ENCODE measurements at regions not wholly inside any gene's neighbourhood (a gene's known extent, or its start where the extent isn't known, plus 50 kb on each side); places are given as distances from the start of the nearest gene placed in this dataset.

DNA sequence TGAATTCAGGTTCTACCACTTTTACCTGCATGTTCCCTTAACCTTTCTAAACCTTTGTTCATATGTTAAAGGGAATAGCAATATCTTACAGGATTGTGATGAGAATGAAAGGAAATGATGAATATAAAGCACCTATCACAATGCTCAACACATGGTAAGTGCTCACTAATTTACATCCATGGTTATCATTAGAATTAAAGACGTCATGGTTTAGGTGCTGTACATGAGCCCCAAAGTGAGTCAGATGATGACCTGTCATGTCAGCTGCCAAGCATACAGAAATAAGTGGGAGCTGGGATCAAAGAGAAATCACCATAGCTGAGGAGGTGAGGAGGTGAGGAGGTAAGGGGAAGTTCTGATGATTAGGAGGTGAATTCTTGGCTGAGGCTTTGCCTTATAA is 135.9 kb upstream of the ATP2B1 start:
- no peak overlapping the region for H3K9ac ChIP-seq (ENCODE audit: low read length)
- H3K4me1 ChIP-seq (ENCODE audit: insufficient read depth, low read length): no peaks in the 10 kb centered on the region
- no peak overlapping the region for H3K4me3 Mint-ChIP-seq (ENCODE audit: unreplicated experiment)
- TF ChIP-seq EZH2 (IDR thresholded peaks at IDR 0.05; ENCODE audit: insufficient read depth, low read length): no peak
- TF ChIP-seq, protein P1, sequence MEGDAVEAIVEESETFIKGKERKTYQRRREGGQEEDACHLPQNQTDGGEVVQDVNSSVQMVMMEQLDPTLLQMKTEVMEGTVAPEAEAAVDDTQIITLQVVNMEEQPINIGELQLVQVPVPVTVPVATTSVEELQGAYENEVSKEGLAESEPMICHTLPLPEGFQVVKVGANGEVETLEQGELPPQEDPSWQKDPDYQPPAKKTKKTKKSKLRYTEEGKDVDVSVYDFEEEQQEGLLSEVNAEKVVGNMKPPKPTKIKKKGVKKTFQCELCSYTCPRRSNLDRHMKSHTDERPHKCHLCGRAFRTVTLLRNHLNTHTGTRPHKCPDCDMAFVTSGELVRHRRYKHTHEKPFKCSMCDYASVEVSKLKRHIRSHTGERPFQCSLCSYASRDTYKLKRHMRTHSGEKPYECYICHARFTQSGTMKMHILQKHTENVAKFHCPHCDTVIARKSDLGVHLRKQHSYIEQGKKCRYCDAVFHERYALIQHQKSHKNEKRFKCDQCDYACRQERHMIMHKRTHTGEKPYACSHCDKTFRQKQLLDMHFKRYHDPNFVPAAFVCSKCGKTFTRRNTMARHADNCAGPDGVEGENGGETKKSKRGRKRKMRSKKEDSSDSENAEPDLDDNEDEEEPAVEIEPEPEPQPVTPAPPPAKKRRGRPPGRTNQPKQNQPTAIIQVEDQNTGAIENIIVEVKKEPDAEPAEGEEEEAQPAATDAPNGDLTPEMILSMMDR (IDR thresholded peaks at IDR 0.05; ENCODE audit: insufficient read depth, low read depth, low read length): no peak
- H3K36me3 ChIP-seq (ENCODE audit: insufficient read depth, low read length): no peaks in the 10 kb centered on the region
- H3K27ac ChIP-seq (ENCODE audit: low read depth, low read length): no peak overlapping the region
- no peak overlapping the region for H3K4me3 ChIP-seq (ENCODE audit: insufficient read depth, low read depth, low read length)
- no peaks in the 10 kb centered on the region for H3K4me1 Mint-ChIP-seq (ENCODE audit: low read depth, unreplicated experiment)
- H3K27ac Mint-ChIP-seq (ENCODE audit: unreplicated experiment): no peak overlapping the region
- no peaks in the 10 kb centered on the region for H3K27me3 ChIP-seq (ENCODE audit: insufficient read depth, low read length)
- no peak overlapping the region for H3K4me2 ChIP-seq (ENCODE audit: low read length)
- H3K36me3 Mint-ChIP-seq (ENCODE audit: low read depth, unreplicated experiment): no peaks in the 10 kb centered on the region
- no peaks in the 10 kb centered on the region for H3K9me3 ChIP-seq (ENCODE audit: insufficient read depth, low read depth, low read length)
- H3K79me2 ChIP-seq (ENCODE audit: insufficient read depth, low read length): no peaks in the 10 kb centered on the region
- no peak for FAIRE-seq
- peaks cover 3% of the 10 kb centered on the region for H3K27me3 Mint-ChIP-seq (ENCODE audit: low read depth, unreplicated experiment)
- no peaks in the 10 kb centered on the region for H3K9me3 Mint-ChIP-seq (ENCODE audit: unreplicated experiment)
- no peak for DNase-seq (ENCODE audit: low read depth)
- no peak overlapping the region for H2AFZ ChIP-seq (ENCODE audit: low read depth, low read length)
- H4K20me1 ChIP-seq (ENCODE audit: insufficient read depth, low read length): no peaks in the 10 kb centered on the region

- DNase-seq (ENCODE audit: low read depth) (no peak), FAIRE-seq (no peak)
- Mint-ChIP-seq H3K36me3 (ENCODE audit: low read depth, unreplicated experiment) (no peaks in the 10 kb centered on the region), H3K27me3 (ENCODE audit: low read depth, unreplicated experiment) (no peaks in the 10 kb centered on the region), H3K27ac (ENCODE audit: unreplicated experiment) (no peak overlapping the region), H3K9me3 (ENCODE audit: unreplicated experiment) (no peaks in the 10 kb centered on the region), H3K4me1 (ENCODE audit: low read depth, unreplicated experiment) (no peaks in the 10 kb centered on the region), H3K4me3 (ENCODE audit: unreplicated experiment) (no peak overlapping the region)
- Histone ChIP-seq H3K27me3 (ENCODE audit: insufficient read depth, low read length) (no peaks in the 10 kb centered on the region), H3K9ac (ENCODE audit: low read length) (no peak overlapping the region), H2AFZ (ENCODE audit: low read depth, low read length) (no peak overlapping the region), H3K9me3 (ENCODE audit: insufficient read depth, low read depth, low read length) (no peaks in the 10 kb centered on the region), H3K4me3 (ENCODE audit: insufficient read depth, low read depth, low read length) (no peak overlapping the region), H3K4me2 (ENCODE audit: low read length) (no peak overlapping the region), H4K20me1 (ENCODE audit: insufficient read depth, low read length) (no peaks in the 10 kb centered on the region), H3K36me3 (ENCODE audit: insufficient read depth, low read length) (no peaks in the 10 kb centered on the region), H3K4me1 (ENCODE audit: insufficient read depth, low read length) (no peaks in the 10 kb centered on the region), H3K79me2 (ENCODE audit: insufficient read depth, low read length) (no peaks in the 10 kb centered on the region), H3K27ac (ENCODE audit: low read depth, low read length) (no peak overlapping the region)
- no peak for TF ChIP-seq EZH2 (IDR thresholded peaks at IDR 0.05; ENCODE audit: insufficient read depth, low read length)
- TF ChIP-seq, protein P1 (IDR thresholded peaks at IDR 0.05; ENCODE audit: insufficient read depth, low read depth, low read length): no peak
Measured at GRCh38 chr12:89840162-89840922, 131.7 kb upstream of the ATP2B1 start.

GRCh38 chr12:89839444-89839843 is 130.8 kb upstream of the ATP2B1 start:
- no peaks in the 10 kb centered on the region for H3K9me3 Mint-ChIP-seq (ENCODE audit: unreplicated experiment)
- no peak overlapping the region for H3K27ac ChIP-seq (ENCODE audit: low read depth, low read length)
- H3K9me3 ChIP-seq (ENCODE audit: insufficient read depth, low read depth, low read length): no peaks in the 10 kb centered on the region

More at GRCh38 chr12:89839444-89839843, 130.8 kb upstream of the ATP2B1 start:
- FAIRE-seq: no peak
- Mint-ChIP-seq H3K27ac (ENCODE audit: unreplicated experiment) (no peak overlapping the region), H3K4me3 (ENCODE audit: unreplicated experiment) (no peak overlapping the region), H3K4me1 (ENCODE audit: low read depth, unreplicated experiment) (no peaks in the 10 kb centered on the region), H3K27me3 (ENCODE audit: low read depth, unreplicated experiment) (no peaks in the 10 kb centered on the region), H3K36me3 (ENCODE audit: low read depth, unreplicated experiment) (no peaks in the 10 kb centered on the region)
- no peak for DNase-seq (ENCODE audit: low read depth)
- no peak for TF ChIP-seq EZH2 (IDR thresholded peaks at IDR 0.05; ENCODE audit: insufficient read depth, low read length)
- TF ChIP-seq, protein P1 (IDR thresholded peaks at IDR 0.05; ENCODE audit: insufficient read depth, low read depth, low read length): no peak
- Histone ChIP-seq H3K9ac (ENCODE audit: low read length) (no peak overlapping the region), H3K27me3 (ENCODE audit: insufficient read depth, low read length) (no peaks in the 10 kb centered on the region), H2AFZ (ENCODE audit: low read depth, low read length) (no peak overlapping the region), H3K79me2 (ENCODE audit: insufficient read depth, low read length) (no peaks in the 10 kb centered on the region), H3K36me3 (ENCODE audit: insufficient read depth, low read length) (no peaks in the 10 kb centered on the region), H4K20me1 (ENCODE audit: insufficient read depth, low read length) (no peaks in the 10 kb centered on the region), H3K4me3 (ENCODE audit: insufficient read depth, low read depth, low read length) (no peak overlapping the region), H3K4me2 (ENCODE audit: low read length) (no peak overlapping the region), H3K4me1 (ENCODE audit: insufficient read depth, low read length) (no peaks in the 10 kb centered on the region)
